Suppressor macrophage treated with lipopolysaccharide for 4 hours (primary cell): ENCODE measurements at regions not wholly inside any gene's neighbourhood (a gene's known extent, or its start where the extent isn't known, plus 50 kb on each side); places are given as distances from the start of the nearest gene placed in this dataset.
"Not testable (repeated sequence)": the region's sequence is repeated elsewhere in the genome, so short reads cannot be mapped to it uniquely, and the experiment has no call there.

ENCODE experiments used
- DNase-seq: peaks from one replicate; pipeline ENCODE4 v3.0.0-alpha.2; 2020

- DNase-seq = no peak
These were observed 669.3 kb downstream of the NR4A2 start for GRCh38 chr2:155663265-155663664.

GRCh38 chr2:155662224-155662623, 670.3 kb downstream of the NR4A2 start:
- DNase-seq = peak; percentile 21

GRCh38 chr2:155653176-155653575, 679.3 kb downstream of the NR4A2 start:
- DNase-seq = no peak

GRCh38 chr2:155651851-155652250, 680.7 kb downstream of the NR4A2 start:
- DNase-seq = no peak

- DNase-seq = peak; percentile 16
These were observed 686.7 kb downstream of the NR4A2 start for GRCh38 chr2:155645791-155646190.

GRCh38 chr2:155643056-155643775, 689.3 kb downstream of the NR4A2 start:
- DNase-seq = no peak

- DNase-seq = peak; percentile 73
These were observed 698.5 kb downstream of the NR4A2 start for GRCh38 chr2:155633887-155634570.

- DNase-seq = no peak
These were observed 699.3 kb downstream of the NR4A2 start for GRCh38 chr2:155633060-155633839.

GRCh38 chr2:155630760-155631159, 701.8 kb downstream of the NR4A2 start:
- no peak for DNase-seq

- DNase-seq = no peak
These were observed 710.1 kb downstream of the NR4A2 start for GRCh38 chr2:155622443-155622842.

- no peak for DNase-seq
These were observed 731.4 kb downstream of the NR4A2 start for GRCh38 chr2:155600914-155601760.

- no peak for DNase-seq
These were observed 732.2 kb downstream of the NR4A2 start for GRCh38 chr2:155600296-155600695.

- DNase-seq = no peak
These were observed 732.7 kb downstream of the NR4A2 start for GRCh38 chr2:155599834-155600233.

GRCh38 chr2:155583674-155584195, 748.8 kb downstream of the NR4A2 start:
- DNase-seq = no peak

GRCh38 chr2:155574941-155575340, 757.6 kb downstream of the NR4A2 start:
- no peak for DNase-seq

- no peak for DNase-seq
These were observed 785.0 kb downstream of the NR4A2 start for GRCh38 chr2:155547571-155547970.

GRCh38 chr2:155546721-155547555, 785.6 kb downstream of the NR4A2 start:
- DNase-seq = no peak

- not testable (repeated sequence) for DNase-seq
These were observed 793.5 kb downstream of the NR4A2 start for GRCh38 chr2:155539028-155539427.

GRCh38 chr2:155528034-155528433, 804.5 kb downstream of the NR4A2 start:
- no peak for DNase-seq

GRCh38 chr2:155525199-155525598, 807.3 kb downstream of the NR4A2 start:
- DNase-seq = no peak

- DNase-seq = no peak
These were observed 812.9 kb downstream of the NR4A2 start for GRCh38 chr2:155519529-155520130.
